GM10266 (cell line): ENCODE measurements at regions not wholly inside any gene's neighbourhood (a gene's known extent, or its start where the extent isn't known, plus 50 kb on each side); places are given as distances from the start of the nearest gene placed in this dataset.
"Not testable (repeated sequence)": the region's sequence is repeated elsewhere in the genome, so short reads cannot be mapped to it uniquely, and the experiment has no call there.

ENCODE experiments used
- DNase-seq: peaks from one replicate; pipeline ENCODE4 v3.0.0; 2012; ENCODE audit errors: extremely low spot score
- CTCF ChIP-seq: IDR thresholded peaks from 2 replicates; pipeline ENCODE4 v1.5.1; 2012; ENCODE audit warnings: mild to moderate bottlenecking, low read depth; ENCODE audit not compliant: control insufficient read depth, insufficient read depth; ENCODE audit errors: missing control alignments

DNA sequence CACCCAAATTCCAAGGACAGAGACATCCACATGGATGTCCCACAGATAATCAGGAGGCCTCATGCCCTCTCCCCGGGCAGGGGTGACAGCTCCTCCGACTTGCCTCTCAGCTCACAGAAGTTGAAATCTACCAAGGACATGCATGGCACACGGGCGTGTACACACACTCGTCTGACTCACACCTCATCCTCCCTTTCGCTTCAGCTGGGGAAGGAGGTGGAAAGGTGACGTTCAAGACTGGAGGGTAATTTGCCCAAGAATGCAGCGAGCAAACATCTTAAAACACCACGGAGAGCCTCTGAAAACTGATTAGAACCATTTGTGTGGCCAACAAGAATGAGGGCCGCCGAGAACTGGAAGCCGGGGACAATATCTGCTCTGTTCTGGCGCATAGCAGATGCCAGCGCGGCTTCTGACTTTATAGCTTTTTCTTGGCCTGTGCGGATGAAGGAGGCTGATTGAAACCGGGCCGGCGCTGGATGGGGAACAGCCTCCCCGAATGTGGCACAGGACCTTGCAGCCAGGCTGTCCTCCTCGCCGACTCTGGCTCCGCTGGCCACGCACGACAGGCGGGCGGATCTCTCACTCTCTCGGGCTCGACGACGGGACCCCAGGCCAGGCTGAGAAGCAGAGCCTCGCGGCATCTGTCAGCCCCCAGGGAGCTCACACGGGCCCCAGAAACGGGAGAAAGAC lies 100.9 kb downstream of the C16orf95 start:
- TF ChIP-seq CTCF, result no peak
- no peak for DNase-seq

DNA sequence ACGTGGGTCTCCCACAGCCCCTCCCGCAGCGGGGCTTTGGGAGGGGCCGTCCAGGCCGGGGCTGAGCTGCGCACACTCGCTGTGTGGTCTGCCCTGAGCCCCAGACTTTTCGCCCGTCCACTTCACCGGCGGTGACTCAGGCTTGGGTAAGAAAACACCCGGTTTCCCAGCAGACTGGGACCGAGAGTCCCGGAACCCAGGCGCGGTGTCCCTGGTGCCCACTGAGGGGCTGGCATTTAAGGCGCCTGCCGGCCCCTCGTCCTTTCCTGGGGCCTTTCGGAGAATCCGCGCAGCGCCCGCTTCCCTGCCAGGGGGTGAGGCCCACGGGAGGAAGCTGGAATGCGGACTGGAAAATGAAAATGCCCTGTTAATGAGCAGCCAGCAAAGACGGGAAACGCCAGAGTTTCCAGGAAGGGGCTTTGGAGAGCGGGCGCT lies 100.3 kb downstream of the C16orf95 start:
- no peak for TF ChIP-seq CTCF

GRCh38 chr16:87217802-87218201 lies 99.4 kb downstream of the C16orf95 start:
- DNase-seq, result not testable (repeated sequence)

More for the DNA sequence above, 100.3 kb downstream of the C16orf95 start:
- no peak for DNase-seq

GRCh38 chr16:87218281-87219055 lies 98.7 kb downstream of the C16orf95 start:
- no peak for DNase-seq
- no peak for TF ChIP-seq CTCF

- no peak for DNase-seq
- no peak for TF ChIP-seq CTCF
These were observed 97.8 kb downstream of the C16orf95 start for GRCh38 chr16:87219287-87219909.

DNA sequence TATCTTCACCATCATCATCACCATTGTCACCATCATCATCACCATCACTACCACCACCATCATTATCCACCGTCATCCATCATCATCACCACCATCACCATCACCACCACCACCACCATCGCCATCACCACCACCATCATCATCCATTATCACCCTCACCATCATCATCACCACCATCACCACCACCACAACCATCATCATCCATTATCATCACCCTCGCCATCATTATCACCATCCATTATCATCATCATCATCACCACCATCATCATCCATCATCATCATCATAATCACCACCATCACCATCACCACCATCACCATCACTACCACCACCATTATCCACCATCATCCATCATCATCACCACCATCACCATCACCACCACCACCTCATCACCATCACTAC lies 95.6 kb downstream of the C16orf95 start:
- no peak for DNase-seq
- no peak for TF ChIP-seq CTCF

DNA sequence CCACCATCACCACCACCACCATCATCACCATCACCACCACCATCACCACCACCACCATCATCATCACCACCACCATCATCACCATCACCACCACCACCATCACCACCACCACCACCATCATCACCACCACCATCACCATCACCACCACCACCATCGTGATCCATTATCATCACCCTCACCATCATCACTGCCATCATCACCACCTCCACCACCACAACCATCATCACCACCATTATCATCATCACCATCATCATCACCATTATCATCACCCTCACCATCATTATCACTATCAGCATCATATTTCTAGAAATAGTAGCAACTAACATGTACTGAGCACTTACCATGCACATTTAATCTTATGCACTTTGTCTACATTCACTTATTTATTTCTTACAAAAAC lies 94.9 kb downstream of the C16orf95 start:
- TF ChIP-seq CTCF, result no peak
- no peak for DNase-seq
